ENCODE measurements at regions not wholly inside any gene's neighbourhood (a gene's known extent, or its start where the extent isn't known, plus 50 kb on each side); places are given as distances from the start of the nearest gene placed in this dataset.

- TF ChIP-seq USF1 (IDR thresholded peaks at IDR 0.05; ENCODE audit: borderline replicate concordance, low read depth) (no peak), POLR2AphosphoS5 (IDR thresholded peaks at IDR 0.05; ENCODE audit: low read depth, low read length) (no peak), EP300 (IDR thresholded peaks at IDR 0.05; ENCODE audit: borderline replicate concordance in 1 of 2, low read depth in 1 of 2, low read length in 1 of 2) (no peak), GABPA (IDR thresholded peaks at IDR 0.05; ENCODE audit: low read depth) (no peak), FOXM1 (IDR thresholded peaks at IDR 0.05; ENCODE audit: low read depth) (no peak), SMC3 (IDR thresholded peaks at IDR 0.05; ENCODE audit: low read depth, low read length) (no peak), JUND (IDR thresholded peaks at IDR 0.05) (no peak), EZH2phosphoT487 (IDR thresholded peaks at IDR 0.05; ENCODE audit: borderline replicate concordance, low read depth) (no peak), RAD21 (IDR thresholded peaks at IDR 0.05; ENCODE audit: low read length) (no peak)
- TF ChIP-seq, protein P1, sequence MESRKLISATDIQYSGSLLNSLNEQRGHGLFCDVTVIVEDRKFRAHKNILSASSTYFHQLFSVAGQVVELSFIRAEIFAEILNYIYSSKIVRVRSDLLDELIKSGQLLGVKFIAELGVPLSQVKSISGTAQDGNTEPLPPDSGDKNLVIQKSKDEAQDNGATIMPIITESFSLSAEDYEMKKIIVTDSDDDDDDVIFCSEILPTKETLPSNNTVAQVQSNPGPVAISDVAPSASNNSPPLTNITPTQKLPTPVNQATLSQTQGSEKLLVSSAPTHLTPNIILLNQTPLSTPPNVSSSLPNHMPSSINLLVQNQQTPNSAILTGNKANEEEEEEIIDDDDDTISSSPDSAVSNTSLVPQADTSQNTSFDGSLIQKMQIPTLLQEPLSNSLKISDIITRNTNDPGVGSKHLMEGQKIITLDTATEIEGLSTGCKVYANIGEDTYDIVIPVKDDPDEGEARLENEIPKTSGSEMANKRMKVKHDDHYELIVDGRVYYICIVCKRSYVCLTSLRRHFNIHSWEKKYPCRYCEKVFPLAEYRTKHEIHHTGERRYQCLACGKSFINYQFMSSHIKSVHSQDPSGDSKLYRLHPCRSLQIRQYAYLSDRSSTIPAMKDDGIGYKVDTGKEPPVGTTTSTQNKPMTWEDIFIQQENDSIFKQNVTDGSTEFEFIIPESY (IDR thresholded peaks at IDR 0.05; ENCODE audit: borderline replicate concordance, low read depth) = no peak
- TF ChIP-seq, protein P2, sequence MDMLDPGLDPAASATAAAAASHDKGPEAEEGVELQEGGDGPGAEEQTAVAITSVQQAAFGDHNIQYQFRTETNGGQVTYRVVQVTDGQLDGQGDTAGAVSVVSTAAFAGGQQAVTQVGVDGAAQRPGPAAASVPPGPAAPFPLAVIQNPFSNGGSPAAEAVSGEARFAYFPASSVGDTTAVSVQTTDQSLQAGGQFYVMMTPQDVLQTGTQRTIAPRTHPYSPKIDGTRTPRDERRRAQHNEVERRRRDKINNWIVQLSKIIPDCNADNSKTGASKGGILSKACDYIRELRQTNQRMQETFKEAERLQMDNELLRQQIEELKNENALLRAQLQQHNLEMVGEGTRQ (IDR thresholded peaks at IDR 0.05; ENCODE audit: borderline replicate concordance, low read depth, low read length) = no peak
- TF ChIP-seq, protein P3, sequence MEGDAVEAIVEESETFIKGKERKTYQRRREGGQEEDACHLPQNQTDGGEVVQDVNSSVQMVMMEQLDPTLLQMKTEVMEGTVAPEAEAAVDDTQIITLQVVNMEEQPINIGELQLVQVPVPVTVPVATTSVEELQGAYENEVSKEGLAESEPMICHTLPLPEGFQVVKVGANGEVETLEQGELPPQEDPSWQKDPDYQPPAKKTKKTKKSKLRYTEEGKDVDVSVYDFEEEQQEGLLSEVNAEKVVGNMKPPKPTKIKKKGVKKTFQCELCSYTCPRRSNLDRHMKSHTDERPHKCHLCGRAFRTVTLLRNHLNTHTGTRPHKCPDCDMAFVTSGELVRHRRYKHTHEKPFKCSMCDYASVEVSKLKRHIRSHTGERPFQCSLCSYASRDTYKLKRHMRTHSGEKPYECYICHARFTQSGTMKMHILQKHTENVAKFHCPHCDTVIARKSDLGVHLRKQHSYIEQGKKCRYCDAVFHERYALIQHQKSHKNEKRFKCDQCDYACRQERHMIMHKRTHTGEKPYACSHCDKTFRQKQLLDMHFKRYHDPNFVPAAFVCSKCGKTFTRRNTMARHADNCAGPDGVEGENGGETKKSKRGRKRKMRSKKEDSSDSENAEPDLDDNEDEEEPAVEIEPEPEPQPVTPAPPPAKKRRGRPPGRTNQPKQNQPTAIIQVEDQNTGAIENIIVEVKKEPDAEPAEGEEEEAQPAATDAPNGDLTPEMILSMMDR (IDR thresholded peaks at IDR 0.05) = no peak
- TF ChIP-seq, protein P4, sequence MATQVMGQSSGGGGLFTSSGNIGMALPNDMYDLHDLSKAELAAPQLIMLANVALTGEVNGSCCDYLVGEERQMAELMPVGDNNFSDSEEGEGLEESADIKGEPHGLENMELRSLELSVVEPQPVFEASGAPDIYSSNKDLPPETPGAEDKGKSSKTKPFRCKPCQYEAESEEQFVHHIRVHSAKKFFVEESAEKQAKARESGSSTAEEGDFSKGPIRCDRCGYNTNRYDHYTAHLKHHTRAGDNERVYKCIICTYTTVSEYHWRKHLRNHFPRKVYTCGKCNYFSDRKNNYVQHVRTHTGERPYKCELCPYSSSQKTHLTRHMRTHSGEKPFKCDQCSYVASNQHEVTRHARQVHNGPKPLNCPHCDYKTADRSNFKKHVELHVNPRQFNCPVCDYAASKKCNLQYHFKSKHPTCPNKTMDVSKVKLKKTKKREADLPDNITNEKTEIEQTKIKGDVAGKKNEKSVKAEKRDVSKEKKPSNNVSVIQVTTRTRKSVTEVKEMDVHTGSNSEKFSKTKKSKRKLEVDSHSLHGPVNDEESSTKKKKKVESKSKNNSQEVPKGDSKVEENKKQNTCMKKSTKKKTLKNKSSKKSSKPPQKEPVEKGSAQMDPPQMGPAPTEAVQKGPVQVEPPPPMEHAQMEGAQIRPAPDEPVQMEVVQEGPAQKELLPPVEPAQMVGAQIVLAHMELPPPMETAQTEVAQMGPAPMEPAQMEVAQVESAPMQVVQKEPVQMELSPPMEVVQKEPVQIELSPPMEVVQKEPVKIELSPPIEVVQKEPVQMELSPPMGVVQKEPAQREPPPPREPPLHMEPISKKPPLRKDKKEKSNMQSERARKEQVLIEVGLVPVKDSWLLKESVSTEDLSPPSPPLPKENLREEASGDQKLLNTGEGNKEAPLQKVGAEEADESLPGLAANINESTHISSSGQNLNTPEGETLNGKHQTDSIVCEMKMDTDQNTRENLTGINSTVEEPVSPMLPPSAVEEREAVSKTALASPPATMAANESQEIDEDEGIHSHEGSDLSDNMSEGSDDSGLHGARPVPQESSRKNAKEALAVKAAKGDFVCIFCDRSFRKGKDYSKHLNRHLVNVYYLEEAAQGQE (IDR thresholded peaks at IDR 0.05; ENCODE audit: low read depth, low read length) = no peak
Observed at GRCh38 chr13:79222427-79223205, 183.4 kb downstream of the RBM26 start.

Data from SK-N-SH (cell line).